SK-N-SH treated with all-trans-retinoic acid at 6 μM for 48 hours (cell line): ENCODE measurements at regions not wholly inside any gene's neighbourhood (a gene's known extent, or its start where the extent isn't known, plus 50 kb on each side); places are given as distances from the start of the nearest gene placed in this dataset.

Experiments used
- ARNTL ChIP-seq: fragments of 450-650 bp; formaldehyde crosslinking; IDR thresholded peaks from 2 replicates; pipeline ENCODE4 v1.5.0; 2020; ENCODE audit warnings: low read depth, mild to moderate bottlenecking, moderate library complexity, borderline replicate concordance
- TF ChIP-seq, protein P1 (sequence below): fragments of 250-450 bp; sonication (Bioruptor Pico); IDR thresholded peaks from 2 replicates; pipeline ENCODE4 v1.8.0; 2021; ENCODE audit warnings: low read depth, mild to moderate bottlenecking, moderate library complexity, borderline replicate concordance

DNA sequence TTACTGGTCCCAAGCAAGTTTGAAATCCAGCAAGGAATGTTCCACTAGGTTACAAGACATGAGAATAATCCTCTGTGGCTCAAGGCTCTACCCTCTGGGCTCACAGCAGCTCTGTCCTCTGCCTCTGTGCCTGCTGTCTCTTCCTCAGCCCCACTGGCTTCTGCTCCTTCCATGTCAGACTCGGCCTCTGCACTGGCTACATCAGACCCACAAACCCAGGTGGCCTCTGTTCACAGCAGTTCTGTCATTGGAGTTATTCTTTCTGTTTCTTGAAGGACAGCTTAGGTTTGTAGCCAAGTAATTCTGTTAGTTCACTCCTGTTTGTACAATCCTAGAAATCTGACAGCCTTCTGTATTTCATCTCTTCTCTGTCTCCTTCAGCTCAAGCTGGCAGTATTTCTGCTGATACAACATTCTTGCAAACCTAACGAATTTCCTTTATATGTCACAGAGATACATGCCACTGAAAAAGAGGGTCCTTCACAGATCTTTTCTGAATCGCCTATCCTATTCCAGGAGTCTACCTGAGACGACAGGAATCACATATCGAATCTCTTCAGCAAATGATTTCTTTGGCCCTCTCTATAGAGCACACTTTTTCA lies 227.8 kb upstream of the PLSCR5 start:
- TF ChIP-seq, protein P1, sequence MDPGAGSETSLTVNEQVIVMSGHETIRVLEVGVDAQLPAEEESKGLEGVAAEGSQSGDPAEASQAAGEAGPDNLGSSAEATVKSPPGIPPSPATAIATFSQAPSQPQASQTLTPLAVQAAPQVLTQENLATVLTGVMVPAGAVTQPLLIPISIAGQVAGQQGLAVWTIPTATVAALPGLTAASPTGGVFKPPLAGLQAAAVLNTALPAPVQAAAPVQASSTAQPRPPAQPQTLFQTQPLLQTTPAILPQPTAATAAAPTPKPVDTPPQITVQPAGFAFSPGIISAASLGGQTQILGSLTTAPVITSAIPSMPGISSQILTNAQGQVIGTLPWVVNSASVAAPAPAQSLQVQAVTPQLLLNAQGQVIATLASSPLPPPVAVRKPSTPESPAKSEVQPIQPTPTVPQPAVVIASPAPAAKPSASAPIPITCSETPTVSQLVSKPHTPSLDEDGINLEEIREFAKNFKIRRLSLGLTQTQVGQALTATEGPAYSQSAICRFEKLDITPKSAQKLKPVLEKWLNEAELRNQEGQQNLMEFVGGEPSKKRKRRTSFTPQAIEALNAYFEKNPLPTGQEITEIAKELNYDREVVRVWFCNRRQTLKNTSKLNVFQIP, result no peak
- TF ChIP-seq ARNTL, result no peak
